ENCODE measurements at regions not wholly inside any gene's neighbourhood (a gene's known extent, or its start where the extent isn't known, plus 50 kb on each side); places are given as distances from the start of the nearest gene placed in this dataset.

DNA sequence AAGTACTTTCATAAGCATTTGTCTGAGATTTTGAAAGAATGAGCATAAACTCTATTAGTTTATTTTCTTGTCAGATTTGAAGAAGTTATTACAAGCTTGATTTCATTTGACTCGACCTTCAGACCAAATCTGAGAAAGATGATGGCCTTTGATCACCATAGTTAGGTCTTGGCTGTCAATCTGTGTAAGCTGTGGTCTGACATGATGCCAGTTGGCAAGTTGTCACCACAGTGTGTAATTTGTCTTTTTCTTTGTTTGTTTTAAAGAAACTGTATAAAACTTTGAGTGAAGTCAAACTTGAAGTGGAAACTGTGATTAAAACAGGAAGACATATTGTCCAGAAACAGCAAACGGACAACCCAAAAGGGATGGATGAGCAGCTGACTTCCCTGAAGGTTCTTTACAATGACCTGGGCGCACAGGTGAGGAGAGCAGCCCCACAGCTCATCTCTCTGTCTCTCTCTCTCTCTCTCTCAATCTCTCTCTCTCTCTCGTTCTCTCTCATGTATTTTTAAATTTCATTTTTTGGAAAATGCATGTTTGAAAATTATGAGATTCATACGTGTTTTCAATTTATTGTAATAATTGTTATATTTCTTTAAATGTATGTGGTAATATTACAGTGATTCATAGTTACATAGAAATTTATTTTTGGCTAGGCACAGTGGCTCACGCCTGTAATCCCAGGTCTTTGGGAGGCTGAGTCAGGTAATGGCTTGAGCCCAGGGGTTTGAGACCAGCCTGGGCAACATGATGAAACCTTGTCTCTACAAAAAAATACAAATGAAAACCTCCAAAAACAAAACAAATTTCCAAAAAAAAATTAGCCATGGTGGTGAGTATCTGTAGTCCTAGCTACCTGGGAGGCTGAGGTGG, 208.1 kb downstream of the UTRN start:
- no peak for TF ChIP-seq HDGF (IDR thresholded peaks at IDR 0.05; ENCODE audit: borderline replicate concordance)
- no peak for TF ChIP-seq FOXM1 (IDR thresholded peaks at IDR 0.05; ENCODE audit: borderline replicate concordance)
- TF ChIP-seq, protein P1, sequence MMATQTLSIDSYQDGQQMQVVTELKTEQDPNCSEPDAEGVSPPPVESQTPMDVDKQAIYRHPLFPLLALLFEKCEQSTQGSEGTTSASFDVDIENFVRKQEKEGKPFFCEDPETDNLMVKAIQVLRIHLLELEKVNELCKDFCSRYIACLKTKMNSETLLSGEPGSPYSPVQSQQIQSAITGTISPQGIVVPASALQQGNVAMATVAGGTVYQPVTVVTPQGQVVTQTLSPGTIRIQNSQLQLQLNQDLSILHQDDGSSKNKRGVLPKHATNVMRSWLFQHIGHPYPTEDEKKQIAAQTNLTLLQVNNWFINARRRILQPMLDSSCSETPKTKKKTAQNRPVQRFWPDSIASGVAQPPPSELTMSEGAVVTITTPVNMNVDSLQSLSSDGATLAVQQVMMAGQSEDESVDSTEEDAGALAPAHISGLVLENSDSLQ (IDR thresholded peaks at IDR 0.05): no peak
- no peak for TF ChIP-seq SP1 (IDR thresholded peaks at IDR 0.05)
- TF ChIP-seq ELF4 (IDR thresholded peaks at IDR 0.05): no peak
- TF ChIP-seq ZNF384 (IDR thresholded peaks at IDR 0.05): no peak
